Lower leg skin (tissue), 4 donors: ENCODE measurements at regions not wholly inside any gene's neighbourhood (a gene's known extent, or its start where the extent isn't known, plus 50 kb on each side); places are given as distances from the start of the nearest gene placed in this dataset.

Experiments used
- DNase-seq, 2 donors: peaks; one replicate each; pipeline ENCODE4 v3.0.0-alpha.2; 2019; ENCODE audit warnings: low spot score in 2 of 2
- H3K4me3 ChIP-seq: fragments of 200-600 bp; sonication (generic); 2 replicates; pipeline ENCODE4 v1.5.1; 2017; ENCODE audit warnings: mild to moderate bottlenecking, low read depth; ENCODE audit not compliant: poor library complexity, severe bottlenecking
- POLR2A ChIP-seq, 2 donors: fragments of 450-650 bp; IDR thresholded peaks; one replicate each; pipeline ENCODE4 v1.6.1; 2016 to 2017; ENCODE audit warnings: antibody characterized with exemption in 2 of 2, mild to moderate bottlenecking in 1 of 2, moderate library complexity in 1 of 2
- WGBS, 2 donors: methylation state at CpG; one replicate each; pipeline ENCODE4 v1.1.5; 2018; 5-methylcytosine and 5-hydroxymethylcytosine counted together
- intact Hi-C: fragments of 100-400 bp; cut with DNase I; formaldehyde crosslinking; loops from one replicate; pipeline ENCODE4 v1.15.0; 2023; ENCODE audit warnings: low total_unique reads
- TF ChIP-seq, protein P1 (sequence below), 3 donors: fragments of 450-650 bp; IDR thresholded peaks; one replicate each; pipeline ENCODE4 v1.5.1; 2016; ENCODE audit warnings: antibody characterized with exemption in 3 of 3, mild to moderate bottlenecking in 3 of 3, moderate library complexity in 2 of 3

DNA sequence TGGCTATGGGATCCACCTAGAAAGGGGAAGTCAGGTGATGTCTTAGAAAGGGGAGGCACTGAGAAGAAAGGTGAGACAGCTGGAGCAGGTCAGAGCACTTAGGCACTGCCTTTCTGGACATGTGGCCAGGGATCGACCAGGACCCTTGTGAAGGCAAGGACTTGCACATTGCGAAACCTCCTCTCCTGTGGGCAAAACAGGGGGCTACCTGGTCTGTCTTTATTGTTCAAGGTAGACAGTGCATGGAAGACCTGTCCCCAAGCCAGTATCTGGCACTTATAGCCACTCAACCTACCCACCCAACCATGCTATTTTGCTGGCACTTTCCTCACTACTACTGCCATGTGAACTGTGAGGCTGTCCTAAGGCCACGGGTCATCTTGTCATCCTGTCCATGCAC lies 67.2 kb downstream of the NAV1 start:
- intact Hi-C loops = no loop called here
- 61 to 92% methylated on average over 3 of the region's 3 CpGs for WGBS, 2 donors
- TF ChIP-seq, protein P1, sequence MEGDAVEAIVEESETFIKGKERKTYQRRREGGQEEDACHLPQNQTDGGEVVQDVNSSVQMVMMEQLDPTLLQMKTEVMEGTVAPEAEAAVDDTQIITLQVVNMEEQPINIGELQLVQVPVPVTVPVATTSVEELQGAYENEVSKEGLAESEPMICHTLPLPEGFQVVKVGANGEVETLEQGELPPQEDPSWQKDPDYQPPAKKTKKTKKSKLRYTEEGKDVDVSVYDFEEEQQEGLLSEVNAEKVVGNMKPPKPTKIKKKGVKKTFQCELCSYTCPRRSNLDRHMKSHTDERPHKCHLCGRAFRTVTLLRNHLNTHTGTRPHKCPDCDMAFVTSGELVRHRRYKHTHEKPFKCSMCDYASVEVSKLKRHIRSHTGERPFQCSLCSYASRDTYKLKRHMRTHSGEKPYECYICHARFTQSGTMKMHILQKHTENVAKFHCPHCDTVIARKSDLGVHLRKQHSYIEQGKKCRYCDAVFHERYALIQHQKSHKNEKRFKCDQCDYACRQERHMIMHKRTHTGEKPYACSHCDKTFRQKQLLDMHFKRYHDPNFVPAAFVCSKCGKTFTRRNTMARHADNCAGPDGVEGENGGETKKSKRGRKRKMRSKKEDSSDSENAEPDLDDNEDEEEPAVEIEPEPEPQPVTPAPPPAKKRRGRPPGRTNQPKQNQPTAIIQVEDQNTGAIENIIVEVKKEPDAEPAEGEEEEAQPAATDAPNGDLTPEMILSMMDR (IDR thresholded peaks at IDR 0.05) = no peak
- no peak for TF ChIP-seq POLR2A (IDR thresholded peaks at IDR 0.05)
- DNase-seq = no peak
- H3K4me3 ChIP-seq = no peak overlapping the region

DNA sequence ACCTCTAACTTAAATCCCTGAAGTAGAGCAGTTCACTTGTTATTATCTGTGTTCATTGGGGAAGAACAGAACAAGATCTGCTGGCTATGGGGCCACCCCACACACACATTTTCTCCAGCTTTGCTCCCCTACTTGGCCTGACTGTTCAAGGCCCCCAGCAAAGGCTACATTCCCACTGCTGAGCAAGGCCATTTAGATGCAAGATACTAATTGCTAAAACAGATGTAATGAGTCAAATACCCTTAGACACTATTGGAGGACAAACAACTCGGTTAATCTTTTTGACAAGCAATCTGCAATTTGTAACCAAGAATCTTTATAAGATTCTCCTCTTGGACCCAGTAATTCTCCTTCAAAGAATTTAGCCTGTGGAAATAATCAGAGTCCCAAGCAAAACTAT lies 67.7 kb downstream of the NAV1 start:
- no peak for DNase-seq
- no peak for TF ChIP-seq POLR2A (IDR thresholded peaks at IDR 0.05)
- TF ChIP-seq, protein P1 (IDR thresholded peaks at IDR 0.05) = no peak
- intact Hi-C loops = no loop called here
- WGBS, 2 donors = 69 to 71% methylated on average over 1 of the region's 1 CpG
- H3K4me3 ChIP-seq = no peak overlapping the region

DNA sequence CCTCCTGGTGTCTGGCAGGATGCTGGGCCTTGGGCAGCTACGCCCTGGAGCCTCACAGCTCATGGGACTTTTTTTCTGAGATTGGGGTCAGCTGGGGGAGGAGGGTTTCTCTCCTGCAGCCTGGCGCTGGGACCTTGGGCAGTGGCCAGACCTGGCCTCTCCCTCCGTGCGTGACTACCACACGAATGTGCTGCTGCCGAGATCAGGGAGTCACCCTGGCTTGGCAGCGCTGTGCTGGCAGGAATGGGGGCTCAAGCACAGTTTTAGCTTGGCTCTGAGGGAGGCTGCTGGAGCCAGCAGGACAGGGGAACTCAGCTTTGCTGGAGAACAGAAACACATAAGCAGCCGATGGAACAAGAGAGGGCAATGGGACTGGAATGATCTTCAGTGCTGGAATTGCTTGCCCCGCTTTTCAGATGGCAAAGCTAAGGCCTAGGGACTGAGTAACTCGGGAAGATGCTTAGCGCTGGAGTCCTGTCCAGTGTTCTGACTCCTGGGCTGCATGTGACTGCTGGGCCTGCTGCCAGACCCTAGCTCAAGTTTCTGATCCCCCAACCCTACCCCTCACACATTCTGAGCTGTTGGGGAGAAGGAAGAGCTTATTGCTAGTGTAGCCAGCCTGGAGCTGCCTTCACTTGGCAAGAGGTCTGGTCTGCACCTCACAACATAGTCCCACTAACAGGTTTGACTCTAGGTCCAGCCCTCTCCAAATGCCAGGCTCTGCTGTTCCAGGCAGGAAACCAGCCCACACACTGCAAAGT lies 69.9 kb downstream of the NAV1 start:
- intact Hi-C loops = no loop called here
- TF ChIP-seq, protein P1 (IDR thresholded peaks at IDR 0.05) = no peak
- TF ChIP-seq POLR2A (IDR thresholded peaks at IDR 0.05) = no peak
- 68 to 72% methylated on average over 6 to 11 of the region's 11 CpGs for WGBS, 2 donors
- DNase-seq = no peak
- H3K4me3 ChIP-seq = no peak overlapping the region

DNA sequence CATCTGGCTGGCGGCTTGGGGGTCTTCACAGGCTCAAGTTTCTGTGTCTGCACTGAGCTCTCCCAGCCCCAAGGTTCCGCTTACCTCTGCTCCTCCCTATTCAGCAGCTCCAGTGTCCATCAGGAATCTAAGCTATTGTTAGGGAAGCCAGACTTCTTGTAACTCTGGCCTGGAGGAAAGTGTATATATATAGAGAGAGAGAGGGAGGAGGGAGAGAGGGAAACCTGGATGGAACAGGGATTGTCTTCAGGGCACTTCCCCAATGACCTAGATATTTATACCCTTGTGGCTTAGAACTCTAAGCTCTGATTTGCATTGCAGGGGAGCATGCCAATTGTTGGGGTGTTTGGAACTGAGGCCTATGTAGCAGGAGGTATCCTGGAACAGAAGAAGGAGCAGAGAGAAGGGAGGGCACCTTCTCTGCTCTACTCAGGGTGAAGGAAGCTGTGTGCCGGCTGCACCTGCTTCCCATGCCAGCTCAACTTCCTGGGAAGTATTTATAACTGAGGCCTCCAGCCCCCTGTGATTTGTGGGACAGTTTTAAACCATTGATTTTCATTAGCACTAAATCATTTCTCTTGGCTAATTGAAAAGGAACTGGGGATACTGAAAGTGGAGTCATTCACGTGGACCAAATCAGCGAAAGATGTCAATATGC lies 70.9 kb downstream of the NAV1 start:
- no peak for TF ChIP-seq POLR2A (IDR thresholded peaks at IDR 0.05)
- TF ChIP-seq, protein P1 (IDR thresholded peaks at IDR 0.05) = no peak
- intact Hi-C loops = no loop called here

DNA sequence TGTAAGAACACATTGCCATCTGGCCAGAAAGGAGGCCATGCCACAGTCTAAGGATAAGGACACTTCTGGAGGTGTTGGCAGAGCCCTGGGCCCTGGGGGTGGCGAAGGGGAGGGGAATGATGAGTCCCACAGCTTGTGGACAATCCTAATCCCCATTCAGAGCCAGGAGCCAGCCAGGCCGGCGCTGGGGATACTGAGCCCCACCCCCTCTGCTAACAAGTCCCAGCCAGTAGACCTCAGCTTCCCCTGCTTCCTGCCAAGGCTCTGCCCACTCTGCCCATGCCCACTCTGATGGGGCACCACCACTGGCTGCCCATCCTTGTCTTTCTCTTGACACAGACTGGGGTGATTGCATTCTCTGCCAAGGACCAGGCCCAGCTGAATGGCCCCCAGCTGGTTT lies 71.9 kb downstream of the NAV1 start:
- intact Hi-C loops = no loop called here
- DNase-seq = no peak
- H3K4me3 ChIP-seq = no peak overlapping the region
- TF ChIP-seq POLR2A (IDR thresholded peaks at IDR 0.05) = no peak
- TF ChIP-seq, protein P1 (IDR thresholded peaks at IDR 0.05) = no peak
- WGBS, 2 donors = 49 to 59% methylated on average over 3 of the region's 3 CpGs

More for the DNA sequence above, 70.9 kb downstream of the NAV1 start:
- DNase-seq = no peak
- no peak overlapping the region for H3K4me3 ChIP-seq
- 84 to 94% methylated on average over 5 of the region's 5 CpGs for WGBS, 2 donors
